Endothelial cell of umbilical vein (primary cell): ENCODE measurements at regions not wholly inside any gene's neighbourhood (a gene's known extent, or its start where the extent isn't known, plus 50 kb on each side); places are given as distances from the start of the nearest gene placed in this dataset.

Experiments used
- EZH2 ChIP-seq: IDR thresholded peaks from 2 replicates; pipeline ENCODE4 v1.6.1; 2012; ENCODE audit warnings: borderline replicate concordance, low read depth, mild to moderate bottlenecking, moderate library complexity, low read length, inconsistent platforms; ENCODE audit not compliant: severe bottlenecking
- JUN ChIP-seq: IDR thresholded peaks from 2 replicates; pipeline ENCODE4 v1.6.1; 2011; ENCODE audit warnings: borderline replicate concordance, low read depth; ENCODE audit not compliant: insufficient read length, insufficient read depth
- MAX ChIP-seq: IDR thresholded peaks from 2 replicates; pipeline ENCODE4 v1.6.1; 2011; ENCODE audit not compliant: insufficient read depth, insufficient read length
- MYC ChIP-seq: IDR thresholded peaks from one replicate; pipeline ENCODE4 v1.6.1; 2011; ENCODE audit warnings: mild to moderate bottlenecking, low read depth, low read length
- POLR2A ChIP-seq: IDR thresholded peaks from 2 replicates; pipeline ENCODE4 v1.6.1; 2012; ENCODE audit warnings: low read depth, mild to moderate bottlenecking, control low read depth, low read length
- TF ChIP-seq, protein P1 (sequence below), 2 donors: IDR thresholded peaks; 1 replicate in 1 of 2; 2 replicates in 1 of 2; pipeline ENCODE4 v1.5.1; 2011; ENCODE audit warnings: low read length in 2 of 2, mild to moderate bottlenecking in 2 of 2, moderate library complexity in 2 of 2, control low read depth in 1 of 2, inconsistent platforms in 1 of 2, low read depth in 1 of 2; ENCODE audit not compliant: insufficient read depth in 1 of 2; ENCODE audit errors: extremely low read depth in 1 of 2

- TF ChIP-seq JUN: no peak
- TF ChIP-seq MAX: no peak
- TF ChIP-seq, protein P1, sequence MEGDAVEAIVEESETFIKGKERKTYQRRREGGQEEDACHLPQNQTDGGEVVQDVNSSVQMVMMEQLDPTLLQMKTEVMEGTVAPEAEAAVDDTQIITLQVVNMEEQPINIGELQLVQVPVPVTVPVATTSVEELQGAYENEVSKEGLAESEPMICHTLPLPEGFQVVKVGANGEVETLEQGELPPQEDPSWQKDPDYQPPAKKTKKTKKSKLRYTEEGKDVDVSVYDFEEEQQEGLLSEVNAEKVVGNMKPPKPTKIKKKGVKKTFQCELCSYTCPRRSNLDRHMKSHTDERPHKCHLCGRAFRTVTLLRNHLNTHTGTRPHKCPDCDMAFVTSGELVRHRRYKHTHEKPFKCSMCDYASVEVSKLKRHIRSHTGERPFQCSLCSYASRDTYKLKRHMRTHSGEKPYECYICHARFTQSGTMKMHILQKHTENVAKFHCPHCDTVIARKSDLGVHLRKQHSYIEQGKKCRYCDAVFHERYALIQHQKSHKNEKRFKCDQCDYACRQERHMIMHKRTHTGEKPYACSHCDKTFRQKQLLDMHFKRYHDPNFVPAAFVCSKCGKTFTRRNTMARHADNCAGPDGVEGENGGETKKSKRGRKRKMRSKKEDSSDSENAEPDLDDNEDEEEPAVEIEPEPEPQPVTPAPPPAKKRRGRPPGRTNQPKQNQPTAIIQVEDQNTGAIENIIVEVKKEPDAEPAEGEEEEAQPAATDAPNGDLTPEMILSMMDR (IDR thresholded peaks at IDR 0.05; ENCODE audit: extremely low read depth in 1 of 2, insufficient read depth in 1 of 2, low read depth in 1 of 2, low read length in 2 of 2): no peak
- TF ChIP-seq MYC: no peak
- TF ChIP-seq POLR2A: no peak
- TF ChIP-seq EZH2: no peak
These were observed 347.5 kb upstream of the TMCO5A start for GRCh38 chr15:37586976-37587375.
